ENCODE measurements at regions not wholly inside any gene's neighbourhood (a gene's known extent, or its start where the extent isn't known, plus 50 kb on each side); places are given as distances from the start of the nearest gene placed in this dataset.

DNA sequence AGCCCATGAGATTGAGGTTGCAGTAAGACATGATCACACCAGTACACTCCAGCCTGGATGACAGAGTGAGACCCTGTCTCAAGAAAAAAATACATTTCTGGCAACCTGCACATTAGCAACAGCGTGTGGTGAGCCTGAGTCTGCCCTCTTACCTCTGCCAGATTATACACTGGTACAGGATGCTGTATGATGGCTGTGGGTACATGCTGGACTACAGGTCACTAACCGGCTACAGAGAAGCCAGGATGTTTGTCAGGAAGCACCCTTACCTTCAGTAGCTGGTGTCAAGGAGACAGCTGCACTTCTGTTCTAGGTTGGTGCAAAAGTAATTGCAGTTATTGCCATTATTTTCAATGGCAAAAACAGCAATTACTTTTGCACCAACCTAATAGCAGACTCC, 575.7 kb downstream of the NPHP4 start (continued):
- TF ChIP-seq, protein P1, sequence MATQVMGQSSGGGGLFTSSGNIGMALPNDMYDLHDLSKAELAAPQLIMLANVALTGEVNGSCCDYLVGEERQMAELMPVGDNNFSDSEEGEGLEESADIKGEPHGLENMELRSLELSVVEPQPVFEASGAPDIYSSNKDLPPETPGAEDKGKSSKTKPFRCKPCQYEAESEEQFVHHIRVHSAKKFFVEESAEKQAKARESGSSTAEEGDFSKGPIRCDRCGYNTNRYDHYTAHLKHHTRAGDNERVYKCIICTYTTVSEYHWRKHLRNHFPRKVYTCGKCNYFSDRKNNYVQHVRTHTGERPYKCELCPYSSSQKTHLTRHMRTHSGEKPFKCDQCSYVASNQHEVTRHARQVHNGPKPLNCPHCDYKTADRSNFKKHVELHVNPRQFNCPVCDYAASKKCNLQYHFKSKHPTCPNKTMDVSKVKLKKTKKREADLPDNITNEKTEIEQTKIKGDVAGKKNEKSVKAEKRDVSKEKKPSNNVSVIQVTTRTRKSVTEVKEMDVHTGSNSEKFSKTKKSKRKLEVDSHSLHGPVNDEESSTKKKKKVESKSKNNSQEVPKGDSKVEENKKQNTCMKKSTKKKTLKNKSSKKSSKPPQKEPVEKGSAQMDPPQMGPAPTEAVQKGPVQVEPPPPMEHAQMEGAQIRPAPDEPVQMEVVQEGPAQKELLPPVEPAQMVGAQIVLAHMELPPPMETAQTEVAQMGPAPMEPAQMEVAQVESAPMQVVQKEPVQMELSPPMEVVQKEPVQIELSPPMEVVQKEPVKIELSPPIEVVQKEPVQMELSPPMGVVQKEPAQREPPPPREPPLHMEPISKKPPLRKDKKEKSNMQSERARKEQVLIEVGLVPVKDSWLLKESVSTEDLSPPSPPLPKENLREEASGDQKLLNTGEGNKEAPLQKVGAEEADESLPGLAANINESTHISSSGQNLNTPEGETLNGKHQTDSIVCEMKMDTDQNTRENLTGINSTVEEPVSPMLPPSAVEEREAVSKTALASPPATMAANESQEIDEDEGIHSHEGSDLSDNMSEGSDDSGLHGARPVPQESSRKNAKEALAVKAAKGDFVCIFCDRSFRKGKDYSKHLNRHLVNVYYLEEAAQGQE (IDR thresholded peaks at IDR 0.05): no peak
- TF ChIP-seq GABPA (IDR thresholded peaks at IDR 0.05 in 1 of 2, conservative IDR thresholded peaks at IDR 0.05 in 1 of 2) (no peak), HNF4G (IDR thresholded peaks at IDR 0.05) (no peak), NR2F2 (IDR thresholded peaks at IDR 0.05) (no peak), FOXA2 (IDR thresholded peaks at IDR 0.05) (no peak), HNF4A (conservative IDR thresholded peaks at IDR 0.05) (no peak), EGR1 (IDR thresholded peaks at IDR 0.05; ENCODE audit: low read depth in 2 of 2) (no peak), SP1 (IDR thresholded peaks at IDR 0.05) (no peak)
- TF ChIP-seq, protein P2, sequence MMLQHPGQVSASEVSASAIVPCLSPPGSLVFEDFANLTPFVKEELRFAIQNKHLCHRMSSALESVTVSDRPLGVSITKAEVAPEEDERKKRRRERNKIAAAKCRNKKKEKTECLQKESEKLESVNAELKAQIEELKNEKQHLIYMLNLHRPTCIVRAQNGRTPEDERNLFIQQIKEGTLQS (IDR thresholded peaks at IDR 0.05): no peak

DNA sequence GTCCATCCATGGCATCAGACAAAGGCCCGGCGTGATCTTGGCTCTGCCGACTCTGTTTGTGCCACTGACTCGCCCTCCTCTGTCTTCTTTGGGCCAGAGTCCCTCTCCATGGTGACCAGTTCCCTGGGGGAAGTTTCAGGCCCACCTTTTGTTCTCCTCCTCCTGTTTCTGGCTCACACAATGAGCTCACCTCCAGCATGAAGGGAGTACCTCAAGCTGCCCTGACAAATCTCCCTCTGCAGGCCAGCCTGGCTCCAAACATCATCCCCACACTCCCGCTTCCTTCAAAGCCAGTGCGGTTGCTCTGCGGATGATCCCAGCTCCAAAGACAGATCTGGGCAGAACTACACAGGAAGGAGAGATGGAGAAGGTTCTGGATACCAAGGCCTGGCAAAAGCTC, 576.6 kb downstream of the NPHP4 start:
- no peaks in the 10 kb centered on the region for H3K4me1 ChIP-seq (ENCODE audit: control insufficient read depth in 4 of 4, insufficient read depth in 4 of 4, low read length in 3 of 4)
- H3K4me3 ChIP-seq (ENCODE audit: low read depth in 1 of 3, low read length in 3 of 3): no peak overlapping the region
- H3K27ac ChIP-seq (ENCODE audit: low read depth in 1 of 2, low read length in 2 of 2): no peak overlapping the region
- TF ChIP-seq JUND (IDR thresholded peaks at IDR 0.05) (no peak), YY1 (IDR thresholded peaks at IDR 0.05) (no peak), FOXA2 (IDR thresholded peaks at IDR 0.05) (no peak), TAF1 (conservative IDR thresholded peaks at IDR 0.05) (no peak), GABPA (IDR thresholded peaks at IDR 0.05 in 1 of 2, conservative IDR thresholded peaks at IDR 0.05 in 1 of 2) (no peak), NR2F2 (IDR thresholded peaks at IDR 0.05) (no peak), RXRA (IDR thresholded peaks at IDR 0.05) (no peak), EGR1 (IDR thresholded peaks at IDR 0.05; ENCODE audit: low read depth in 2 of 2) (no peak), HNF4A (conservative IDR thresholded peaks at IDR 0.05) (no peak)
- TF ChIP-seq, protein P3, sequence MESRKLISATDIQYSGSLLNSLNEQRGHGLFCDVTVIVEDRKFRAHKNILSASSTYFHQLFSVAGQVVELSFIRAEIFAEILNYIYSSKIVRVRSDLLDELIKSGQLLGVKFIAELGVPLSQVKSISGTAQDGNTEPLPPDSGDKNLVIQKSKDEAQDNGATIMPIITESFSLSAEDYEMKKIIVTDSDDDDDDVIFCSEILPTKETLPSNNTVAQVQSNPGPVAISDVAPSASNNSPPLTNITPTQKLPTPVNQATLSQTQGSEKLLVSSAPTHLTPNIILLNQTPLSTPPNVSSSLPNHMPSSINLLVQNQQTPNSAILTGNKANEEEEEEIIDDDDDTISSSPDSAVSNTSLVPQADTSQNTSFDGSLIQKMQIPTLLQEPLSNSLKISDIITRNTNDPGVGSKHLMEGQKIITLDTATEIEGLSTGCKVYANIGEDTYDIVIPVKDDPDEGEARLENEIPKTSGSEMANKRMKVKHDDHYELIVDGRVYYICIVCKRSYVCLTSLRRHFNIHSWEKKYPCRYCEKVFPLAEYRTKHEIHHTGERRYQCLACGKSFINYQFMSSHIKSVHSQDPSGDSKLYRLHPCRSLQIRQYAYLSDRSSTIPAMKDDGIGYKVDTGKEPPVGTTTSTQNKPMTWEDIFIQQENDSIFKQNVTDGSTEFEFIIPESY (IDR thresholded peaks at IDR 0.05): no peak
- TF ChIP-seq, protein P4, sequence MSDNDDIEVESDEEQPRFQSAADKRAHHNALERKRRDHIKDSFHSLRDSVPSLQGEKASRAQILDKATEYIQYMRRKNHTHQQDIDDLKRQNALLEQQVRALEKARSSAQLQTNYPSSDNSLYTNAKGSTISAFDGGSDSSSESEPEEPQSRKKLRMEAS (IDR thresholded peaks at IDR 0.05): no peak
- no peaks in the 10 kb centered on the region for H3K36me3 ChIP-seq (ENCODE audit: control insufficient read depth in 4 of 4, insufficient read depth in 3 of 4, low read depth in 1 of 4, low read length in 3 of 4)
- H3K27me3 ChIP-seq (ENCODE audit: control insufficient read depth in 4 of 4, insufficient read depth in 4 of 4, low read length in 3 of 4): no peaks in the 10 kb centered on the region
- H3K9ac ChIP-seq (ENCODE audit: low read depth in 1 of 2, low read length in 2 of 2): no peak overlapping the region
- no peak for DNase-seq (ENCODE audit: low spot score)
- WGBS: 88% methylated on average over 7 of the region's 7 CpGs
- no peaks in the 10 kb centered on the region for H3K9me3 ChIP-seq (ENCODE audit: control insufficient read depth in 4 of 4, low read length in 3 of 4)

DNA sequence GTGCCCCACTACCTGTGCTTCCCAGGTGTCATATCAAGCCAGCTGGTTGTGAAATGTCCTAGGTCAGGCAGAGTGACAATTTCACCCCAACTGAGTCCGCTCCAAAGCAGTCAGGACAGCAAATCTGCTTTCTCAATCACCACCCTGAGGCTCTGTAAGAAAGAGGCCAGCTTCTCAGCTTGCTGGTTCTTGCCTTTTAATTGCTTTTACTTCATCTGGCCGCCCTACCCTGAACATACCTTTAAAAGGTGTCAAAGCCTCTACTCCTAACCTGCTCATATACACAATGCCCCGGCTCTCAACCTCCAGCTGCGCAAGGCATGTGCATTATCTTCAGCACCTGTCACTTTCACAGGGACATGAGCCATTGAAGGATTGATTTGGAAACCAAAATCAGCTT, 581.6 kb downstream of the NPHP4 start:
- no peak for DNase-seq (ENCODE audit: low spot score)
- Histone ChIP-seq H3K27ac (ENCODE audit: low read depth in 1 of 2, low read length in 2 of 2) (no peak overlapping the region), H3K36me3 (ENCODE audit: control insufficient read depth in 4 of 4, insufficient read depth in 3 of 4, low read depth in 1 of 4, low read length in 3 of 4) (no peaks in the 10 kb centered on the region), H3K9me3 (ENCODE audit: control insufficient read depth in 4 of 4, low read length in 3 of 4) (no peaks in the 10 kb centered on the region), H3K27me3 (ENCODE audit: control insufficient read depth in 4 of 4, insufficient read depth in 4 of 4, low read length in 3 of 4) (no peaks in the 10 kb centered on the region), H3K4me3 (ENCODE audit: low read depth in 1 of 3, low read length in 3 of 3) (no peak overlapping the region), H3K4me1 (ENCODE audit: control insufficient read depth in 4 of 4, insufficient read depth in 4 of 4, low read length in 3 of 4) (no peaks in the 10 kb centered on the region), H3K9ac (ENCODE audit: low read depth in 1 of 2, low read length in 2 of 2) (no peak overlapping the region)
- WGBS: 75% methylated on average over 4 of the region's 4 CpGs
- TF ChIP-seq RAD21 (IDR thresholded peaks at IDR 0.05): no peak
- TF ChIP-seq JUND (IDR thresholded peaks at IDR 0.05): no peak
- no peak for TF ChIP-seq FOXA1 (IDR thresholded peaks at IDR 0.05)
- no peak for TF ChIP-seq EGR1 (IDR thresholded peaks at IDR 0.05; ENCODE audit: low read depth in 2 of 2)
- no peak for TF ChIP-seq YY1 (IDR thresholded peaks at IDR 0.05)
- TF ChIP-seq, protein P2 (IDR thresholded peaks at IDR 0.05): no peak
- no peak for TF ChIP-seq HNF4G (IDR thresholded peaks at IDR 0.05)
- TF ChIP-seq FOXA2 (IDR thresholded peaks at IDR 0.05): no peak
- TF ChIP-seq, protein P4 (IDR thresholded peaks at IDR 0.05): no peak
- TF ChIP-seq SP1 (IDR thresholded peaks at IDR 0.05): no peak
- no peak for TF ChIP-seq RXRA (IDR thresholded peaks at IDR 0.05)
- no peak for TF ChIP-seq TAF1 (conservative IDR thresholded peaks at IDR 0.05)
- TF ChIP-seq GABPA (IDR thresholded peaks at IDR 0.05 in 1 of 2, conservative IDR thresholded peaks at IDR 0.05 in 1 of 2): no peak
- TF ChIP-seq, protein P5, sequence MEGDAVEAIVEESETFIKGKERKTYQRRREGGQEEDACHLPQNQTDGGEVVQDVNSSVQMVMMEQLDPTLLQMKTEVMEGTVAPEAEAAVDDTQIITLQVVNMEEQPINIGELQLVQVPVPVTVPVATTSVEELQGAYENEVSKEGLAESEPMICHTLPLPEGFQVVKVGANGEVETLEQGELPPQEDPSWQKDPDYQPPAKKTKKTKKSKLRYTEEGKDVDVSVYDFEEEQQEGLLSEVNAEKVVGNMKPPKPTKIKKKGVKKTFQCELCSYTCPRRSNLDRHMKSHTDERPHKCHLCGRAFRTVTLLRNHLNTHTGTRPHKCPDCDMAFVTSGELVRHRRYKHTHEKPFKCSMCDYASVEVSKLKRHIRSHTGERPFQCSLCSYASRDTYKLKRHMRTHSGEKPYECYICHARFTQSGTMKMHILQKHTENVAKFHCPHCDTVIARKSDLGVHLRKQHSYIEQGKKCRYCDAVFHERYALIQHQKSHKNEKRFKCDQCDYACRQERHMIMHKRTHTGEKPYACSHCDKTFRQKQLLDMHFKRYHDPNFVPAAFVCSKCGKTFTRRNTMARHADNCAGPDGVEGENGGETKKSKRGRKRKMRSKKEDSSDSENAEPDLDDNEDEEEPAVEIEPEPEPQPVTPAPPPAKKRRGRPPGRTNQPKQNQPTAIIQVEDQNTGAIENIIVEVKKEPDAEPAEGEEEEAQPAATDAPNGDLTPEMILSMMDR (IDR thresholded peaks at IDR 0.05; ENCODE audit: low read depth, low read length, missing input control): no peak
